CD14-positive monocyte (primary cell): ENCODE measurements at regions not wholly inside any gene's neighbourhood (a gene's known extent, or its start where the extent isn't known, plus 50 kb on each side); places are given as distances from the start of the nearest gene placed in this dataset.

ENCODE experiments used
- DNase-seq, 3 donors: peaks; one replicate each; pipeline ENCODE4 v3.0.0-alpha.2; 2011 to 2022
- H2AFZ ChIP-seq: 2 replicates; pipeline ENCODE4 v1.6.0; 2012; ENCODE audit warnings: mild to moderate bottlenecking, low read depth, low read length, inconsistent platforms; ENCODE audit not compliant: insufficient read depth, poor library complexity, severe bottlenecking
- H3K27ac ChIP-seq, 2 donors: 1 replicate in 1 of 2; 2 replicates in 1 of 2; pipeline ENCODE4 v1.5.1; 2012 to 2013; ENCODE audit warnings: low read length in 2 of 2, control low read depth in 1 of 2, inconsistent platforms in 1 of 2, low read depth in 1 of 2, mild to moderate bottlenecking in 1 of 2
- H3K27me3 ChIP-seq, 2 donors: one replicate each; pipeline versions ENCODE4 v1.6.0 to v1.6.1; 2011 to 2013; ENCODE audit warnings: low read length in 2 of 2; ENCODE audit not compliant: control insufficient read depth in 2 of 2, insufficient read depth in 2 of 2
- H3K36me3 ChIP-seq, 2 donors: replicated peaks in 1 of 2; 1 replicate in 1 of 2; 2 replicates in 1 of 2; pipeline versions ENCODE4 v1.5.1 to v1.6.1; 2012 to 2013; ENCODE audit warnings: low read length in 2 of 2, control low read depth in 1 of 2, inconsistent platforms in 1 of 2, mild to moderate bottlenecking in 1 of 2; ENCODE audit not compliant: insufficient read depth in 2 of 2, control insufficient read depth in 1 of 2
- H3K4me1 ChIP-seq, 2 donors: 1 replicate in 1 of 2; 2 replicates in 1 of 2; pipeline versions ENCODE4 v1.5.1 to v1.6.1; 2012 to 2013; ENCODE audit warnings: low read length in 2 of 2, control low read depth in 1 of 2, inconsistent platforms in 1 of 2, mild to moderate bottlenecking in 1 of 2, moderate library complexity in 1 of 2; ENCODE audit not compliant: insufficient read depth in 2 of 2, control insufficient read depth in 1 of 2
- H3K4me2 ChIP-seq: replicated peaks from 2 replicates; pipeline ENCODE3; 2012; ENCODE audit warnings: low read length, moderate library complexity, mild to moderate bottlenecking; ENCODE audit not compliant: poor library complexity, severe bottlenecking; ENCODE audit errors: extremely low read depth
- H3K4me3 ChIP-seq, 3 experiments: fragments of 200-600 bp in 1 of 3; sonication (generic) in 1 of 3; replicated peaks in 1 of 3; 1 replicate in 2 of 3; 2 replicates in 1 of 3; pipeline ENCODE4 v1.5.1; 2011 to 2013; ENCODE audit warnings: low read length in 3 of 3, mild to moderate bottlenecking in 3 of 3, control low read depth in 2 of 3, low read depth in 2 of 3, inconsistent platforms in 1 of 3, moderate library complexity in 1 of 3
- H3K79me2 ChIP-seq: 2 replicates; pipeline ENCODE4 v1.6.0; 2012; ENCODE audit warnings: mild to moderate bottlenecking, control low read depth, inconsistent platforms, low read length, moderate library complexity; ENCODE audit not compliant: insufficient read depth
- H3K9ac ChIP-seq: 2 replicates; pipeline ENCODE4 v1.6.0; 2017; ENCODE audit warnings: low read length, mild to moderate bottlenecking; ENCODE audit not compliant: insufficient read depth, poor library complexity, severe bottlenecking
- H3K9me3 ChIP-seq, 2 donors: replicated peaks in 1 of 2; 1 replicate in 1 of 2; 2 replicates in 1 of 2; pipeline versions ENCODE4 v1.5.1 to v1.6.1; 2012 to 2013; ENCODE audit warnings: low read length in 2 of 2, control low read depth in 1 of 2; ENCODE audit not compliant: control insufficient read depth in 1 of 2, insufficient read depth in 1 of 2
- H4K20me1 ChIP-seq: 2 replicates; pipeline ENCODE4 v1.6.0; 2012; ENCODE audit warnings: mild to moderate bottlenecking, low read length, control low read depth, moderate library complexity; ENCODE audit not compliant: insufficient read depth
- H3K27ac Mint-ChIP-seq, 7 donors: one replicate each; pipeline ENCODE4 v1.8.0; 2020; ENCODE audit warnings: mild to moderate bottlenecking in 7 of 7, mixed read lengths in 7 of 7, moderate library complexity in 6 of 7, inconsistent platforms in 2 of 7
- H3K27me3 Mint-ChIP-seq, 3 donors: one replicate each; pipeline ENCODE4 v1.8.0; 2021 to 2022; ENCODE audit warnings: low read depth in 3 of 3, mild to moderate bottlenecking in 3 of 3, mixed read lengths in 3 of 3, moderate library complexity in 3 of 3, inconsistent platforms in 1 of 3
- H3K36me3 Mint-ChIP-seq, 2 donors: one replicate each; pipeline ENCODE4 v1.8.0; 2020; ENCODE audit warnings: mixed read lengths in 2 of 2, inconsistent platforms in 1 of 2, mild to moderate bottlenecking in 1 of 2
- H3K4me1 Mint-ChIP-seq: one replicate; pipeline ENCODE4 v1.8.0; 2020; ENCODE audit warnings: mild to moderate bottlenecking, mixed read lengths
- H3K4me3 Mint-ChIP-seq, 2 donors: one replicate each; pipeline ENCODE4 v1.8.0; 2020; ENCODE audit warnings: mild to moderate bottlenecking in 2 of 2, mixed read lengths in 2 of 2, moderate library complexity in 1 of 2
- H3K9me3 Mint-ChIP-seq, 7 donors: one replicate each; pipeline ENCODE4 v1.8.0; 2020 to 2022; ENCODE audit warnings: mixed read lengths in 7 of 7, mild to moderate bottlenecking in 6 of 7, moderate library complexity in 6 of 7, inconsistent platforms in 2 of 7
- CTCF ChIP-seq: fragments of 200-600 bp; IDR thresholded peaks from one replicate; pipeline ENCODE4 v1.8.0; 2022; ENCODE audit warnings: antibody characterized with exemption, mild to moderate bottlenecking
- whole genome bisulfite sequencing: methylation state at CpG from one replicate; pipeline ENCODE4 v1.1.5; 2013; ENCODE audit warnings: missing lambda C conversion rate; ENCODE audit not compliant: insufficient coverage; 5-methylcytosine and 5-hydroxymethylcytosine counted together
- intact Hi-C, 2 donors: fragments of 100-400 bp; cut with micrococcal nuclease; formaldehyde crosslinking; loops; one replicate each; pipeline versions ENCODE4 v1.15.0 to v1.15.1; 2023

GRCh38 chr6:34608321-34609091 is 52.4 kb upstream of the SPDEF start:
- Histone ChIP-seq H3K4me1 (no peaks in the 10 kb centered on the region), H2AFZ (no peak overlapping the region), H3K27me3 (no peaks in the 10 kb centered on the region), H3K9ac (no peak overlapping the region), H3K4me3 (no peak overlapping the region), H4K20me1 (peaks cover 50% of the 10 kb centered on the region), H3K4me2 (no peak overlapping the region), H3K9me3 (no peaks in the 10 kb centered on the region), H3K79me2 (peaks cover 15% of the 10 kb centered on the region), H3K36me3 (peaks cover 23 to 55% of the 10 kb centered on the region in 2 donors), H3K27ac (no peak overlapping the region)
- no peak for TF ChIP-seq CTCF
- no peaks in the 10 kb centered on the region for H3K27me3 Mint-ChIP-seq
- intact Hi-C loops = loop anchor here (2.0 to 10.0 kb wide), 5 partner anchors 80 to 446 kb away; no protein-coding TSS in a partner anchor
- H3K4me3 Mint-ChIP-seq = no peak overlapping the region
- peaks cover 29 to 48% of the 10 kb centered on the region in 2 donors for H3K36me3 Mint-ChIP-seq
- no peak overlapping the region for H3K27ac Mint-ChIP-seq
- 100% methylated on average over 1 of the region's 5 CpGs for WGBS
- peaks cover 3% of the 10 kb centered on the region for H3K4me1 Mint-ChIP-seq
- no peaks in the 10 kb centered on the region for H3K9me3 Mint-ChIP-seq
- DNase-seq = no peak

GRCh38 chr6:34606477-34607265 is 50.5 kb upstream of the SPDEF start:
- H3K27ac ChIP-seq = no peak overlapping the region
- no peaks in the 10 kb centered on the region for H3K9me3 ChIP-seq
- H2AFZ ChIP-seq = no peak overlapping the region
- DNase-seq = no peak
- H3K27ac Mint-ChIP-seq = peak overlapping the region in 2 of 7 donors; percentile 30 to 32
- H3K27me3 Mint-ChIP-seq = no peaks in the 10 kb centered on the region
- WGBS = 100% methylated on average over 5 of the region's 11 CpGs
- no peaks in the 10 kb centered on the region for H3K4me1 ChIP-seq
- no peak overlapping the region for H3K9ac ChIP-seq
- no peak overlapping the region for H3K4me3 ChIP-seq
- intact Hi-C loops = loop anchor here (5.0 to 10.0 kb wide), 4 partner anchors 79 to 444 kb away; no protein-coding TSS in a partner anchor
- no peak overlapping the region for H3K4me2 ChIP-seq
- no peaks in the 10 kb centered on the region for H3K9me3 Mint-ChIP-seq
- no peak overlapping the region for H3K4me3 Mint-ChIP-seq
- peaks cover 30 to 61% of the 10 kb centered on the region in 2 donors for H3K36me3 ChIP-seq
- H3K79me2 ChIP-seq = peaks cover 20% of the 10 kb centered on the region
- H3K4me1 Mint-ChIP-seq = peaks cover 3% of the 10 kb centered on the region
- H3K27me3 ChIP-seq = no peaks in the 10 kb centered on the region
- peaks cover 29 to 52% of the 10 kb centered on the region in 2 donors for H3K36me3 Mint-ChIP-seq
- TF ChIP-seq CTCF = no peak
- H4K20me1 ChIP-seq = peaks cover 45% of the 10 kb centered on the region
